PC-3 (cell line): ENCODE measurements at regions not wholly inside any gene's neighbourhood (a gene's known extent, or its start where the extent isn't known, plus 50 kb on each side); places are given as distances from the start of the nearest gene placed in this dataset.

ENCODE experiments used
- ATAC-seq: fragments of 200-7000 bp; cut with Tn5 transposase; 2 replicates; pipeline ENCODE4 v1.9.1; 2020; ENCODE audit warnings: mild to moderate bottlenecking, moderate library complexity
- BruUV-seq: library from RNA; stranded (reverse); fragments of 400-500 nt; replicated peaks from 2 replicates; lab custom pipeline; 2021; lab: Mats Ljungman, UMichigan
- CTCF ChIA-PET: fragments of 300-600 bp; sonication (Branson Sonifier 250); formaldehyde crosslinking; loops from one replicate; lab custom pipeline; 2022; ENCODE audit warnings: antibody characterized with exemption; lab: Charles Lee
- POLR2A ChIA-PET: fragments of 300-600 bp; sonication (Branson Sonifier 250); formaldehyde crosslinking; loops from one replicate; lab custom pipeline; 2022; ENCODE audit warnings: antibody characterized with exemption; ENCODE audit not compliant: unreplicated experiment; lab: Charles Lee
- DNase-seq: peaks from one replicate; pipeline ENCODE4 v3.0.0-alpha.2; 2015
- H2AFZ ChIP-seq: fragments of 300-600 bp; sonication (generic); 2 replicates; pipeline ENCODE4 v1.6.0; 2016; ENCODE audit warnings: antibody characterized with exemption, low read length
- H3F3A ChIP-seq: fragments of 300-600 bp; sonication (generic); one replicate; pipeline ENCODE4 v1.6.0; 2017; ENCODE audit warnings: antibody characterized with exemption, low read length, control low read depth, mild to moderate bottlenecking; ENCODE audit not compliant: unreplicated experiment
- H3K27ac ChIP-seq: fragments of 300-600 bp; sonication (generic); 2 replicates; pipeline ENCODE4 v1.5.1; 2016; ENCODE audit warnings: mild to moderate bottlenecking, low read length
- H3K27me3 ChIP-seq: fragments of 300-600 bp; sonication (generic); 2 replicates; pipeline ENCODE4 v1.6.1; 2016; ENCODE audit warnings: low read length, mixed read lengths
- H3K36me3 ChIP-seq: fragments of 300-600 bp; sonication (generic); 2 replicates; pipeline ENCODE4 v1.6.1; 2016; ENCODE audit warnings: low read depth, mixed run types, low read length, mixed read lengths
- H3K4me1 ChIP-seq: fragments of 300-600 bp; sonication (generic); 2 replicates; pipeline ENCODE4 v1.5.1; 2016; ENCODE audit warnings: low read length; ENCODE audit not compliant: insufficient read depth
- H3K4me2 ChIP-seq: fragments of 300-600 bp; sonication (generic); 2 replicates; pipeline ENCODE4 v1.6.0; 2016; ENCODE audit warnings: low read length
- H3K4me3 ChIP-seq: fragments of 300-600 bp; sonication (generic); 2 replicates; pipeline ENCODE4 v1.5.1; 2016; ENCODE audit warnings: mild to moderate bottlenecking, low read length, mixed read lengths
- H3K79me2 ChIP-seq: fragments of 300-600 bp; sonication (generic); 2 replicates; pipeline ENCODE4 v1.6.1; 2017; ENCODE audit warnings: low read length, mixed read lengths
- H3K9ac ChIP-seq: fragments of 300-600 bp; sonication (generic); 2 replicates; pipeline ENCODE4 v1.6.0; 2016; ENCODE audit warnings: mild to moderate bottlenecking, low read length
- H3K9me2 ChIP-seq: fragments of 300-600 bp; sonication (generic); replicated peaks from 2 replicates; pipeline ENCODE4 v1.6.1; 2016; ENCODE audit warnings: mixed run types, low read length, mixed read lengths
- H3K9me3 ChIP-seq: fragments of 300-600 bp; sonication (generic); 2 replicates; pipeline ENCODE4 v1.6.1; 2016; ENCODE audit warnings: low read length, mixed read lengths
- H4K20me1 ChIP-seq: fragments of 300-600 bp; sonication (generic); 2 replicates; pipeline ENCODE4 v1.6.1; 2016; ENCODE audit warnings: low read length, mixed read lengths
- CTCF ChIP-seq: fragments of 300-600 bp; sonication (generic); conservative IDR thresholded peaks from 2 replicates; pipeline ENCODE4 v1.5.1; 2017; ENCODE audit warnings: antibody characterized with exemption, low read depth, mild to moderate bottlenecking, low read length
- EZH2 ChIP-seq: fragments of 300-600 bp; sonication (generic); IDR thresholded peaks from one replicate; pipeline ENCODE4 v1.6.1; 2017; ENCODE audit warnings: antibody characterized with exemption, mild to moderate bottlenecking, low read length; ENCODE audit not compliant: unreplicated experiment
- EZH2phosphoT487 ChIP-seq: fragments of 300-600 bp; sonication (generic); IDR thresholded peaks from 2 replicates; pipeline ENCODE4 v1.6.1; 2018; ENCODE audit warnings: mild to moderate bottlenecking, antibody characterized with exemption, low read length, borderline replicate concordance
- intact Hi-C: fragments of 100-400 bp; cut with micrococcal nuclease; formaldehyde crosslinking; loops from 2 replicates; pipeline ENCODE4 v1.9.0; 2023

GRCh38 chr6:71408787-71409723, 120.4 kb downstream of the OGFRL1 start:
- Histone ChIP-seq H3K9ac (no peak overlapping the region), H3K79me2 (no peaks in the 10 kb centered on the region), H4K20me1 (no peaks in the 10 kb centered on the region), H3K36me3 (peaks cover 27% of the 10 kb centered on the region), H2AFZ (no peak overlapping the region), H3K27ac (no peak overlapping the region), H3K27me3 (no peaks in the 10 kb centered on the region), H3K9me3 (0 out of 2 replicates have a peak, but pooled peaks cover 3% of the 10 kb centered on the region), H3F3A (peaks cover 5% of the 10 kb centered on the region), H3K4me2 (no peak overlapping the region), H3K4me3 (no peak overlapping the region), H3K9me2 (no peaks in the 10 kb centered on the region), H3K4me1 (peaks cover 51% of the 10 kb centered on the region)
- CTCF ChIA-PET, result interaction anchor here (0.6 kb wide), 1 partner anchor 23 kb away, joined by 4 read pairs; no protein-coding TSS in a partner anchor
- intact Hi-C loops, result no loop called here
- POLR2A ChIA-PET, result no interaction called here
- no peak for ATAC-seq
- no peak for DNase-seq
- TF ChIP-seq EZH2, result no peak
- TF ChIP-seq EZH2phosphoT487, result no peak
- TF ChIP-seq CTCF, result no peak
- BruUV-seq, result no TSS peak

- H2AFZ ChIP-seq, result no peak overlapping the region
- H3K4me1 ChIP-seq, result peaks cover 40% of the 10 kb centered on the region
- H3K79me2 ChIP-seq, result no peaks in the 10 kb centered on the region
- TF ChIP-seq CTCF (no peak), EZH2phosphoT487 (no peak), EZH2 (no peak)
- no peaks in the 10 kb centered on the region for H4K20me1 ChIP-seq
- no peak overlapping the region for H3K4me3 ChIP-seq
- BruUV-seq, result no TSS peak
- H3K9me2 ChIP-seq, result no peaks in the 10 kb centered on the region
- ATAC-seq (peak; percentile 16; the same call in 1 of the 2 replicates), DNase-seq (peak; percentile 50)
- H3K36me3 ChIP-seq, result peaks cover 27% of the 10 kb centered on the region
- H3K27me3 ChIP-seq, result no peaks in the 10 kb centered on the region
- H3K9ac ChIP-seq, result no peak overlapping the region
- H3K27ac ChIP-seq, result peak overlapping the region; percentile 20; the same call in 1 of the 2 replicates
- no peaks in the 10 kb centered on the region for H3F3A ChIP-seq
- intact Hi-C loops, result no loop called here
- ChIA-PET POLR2A (no interaction called here), CTCF (no interaction called here)
- H3K9me3 ChIP-seq, result 0 out of 2 replicates have a peak, but pooled peaks cover 3% of the 10 kb centered on the region
- no peak overlapping the region for H3K4me2 ChIP-seq
Observed at GRCh38 chr6:71410164-71410566, 121.6 kb downstream of the OGFRL1 start.

- intact Hi-C loops, result no loop called here
- ATAC-seq (no peak), DNase-seq (no peak)
- no peak for TF ChIP-seq CTCF
- Histone ChIP-seq H3K36me3 (peaks cover 27% of the 10 kb centered on the region), H3K27ac (peak overlapping the region; percentile 20; the same call in 1 of the 2 replicates), H3K4me3 (no peak overlapping the region), H4K20me1 (no peaks in the 10 kb centered on the region), H3K4me1 (peaks cover 35% of the 10 kb centered on the region), H3K79me2 (no peaks in the 10 kb centered on the region), H3K9ac (no peak overlapping the region), H3K9me2 (no peaks in the 10 kb centered on the region), H2AFZ (no peak overlapping the region), H3K27me3 (no peaks in the 10 kb centered on the region), H3F3A (no peaks in the 10 kb centered on the region), H3K9me3 (0 out of 2 replicates have a peak, but pooled peaks cover 3% of the 10 kb centered on the region), H3K4me2 (no peak overlapping the region)
- no TSS peak for BruUV-seq
- POLR2A ChIA-PET, result no interaction called here
- CTCF ChIA-PET, result no interaction called here
Observed at GRCh38 chr6:71410681-71411080, 122.1 kb downstream of the OGFRL1 start.
